HCT116 (cell line): ENCODE measurements at regions not wholly inside any gene's neighbourhood (a gene's known extent, or its start where the extent isn't known, plus 50 kb on each side); places are given as distances from the start of the nearest gene placed in this dataset.
A peak's percentile ranks its signal among the peaks of the same experiment; 100 is the strongest.

Experiments
- ATAC-seq: fragments of 200-7000 bp; cut with Tn5 transposase; 2 replicates; pipeline ENCODE4 v1.9.1; 2020; ENCODE audit warnings: mild to moderate bottlenecking, moderate library complexity
- BruUV-seq: library from RNA; stranded (reverse); fragments of 400-500 nt; replicated peaks from 2 replicates; lab custom pipeline; 2021; lab: Mats Ljungman, UMichigan
- CTCF ChIA-PET: fragments of 300-600 bp; sonication (Branson Sonifier 250); formaldehyde crosslinking; loops from one replicate; lab custom pipeline; 2021; ENCODE audit warnings: antibody characterized with exemption; lab: Charles Lee
- POLR2A ChIA-PET: fragments of 300-600, 350-600 bp; sonication (Branson Sonifier 250); formaldehyde crosslinking; loops from one replicate; lab custom pipeline; 2021; ENCODE audit warnings: antibody characterized with exemption; lab: Charles Lee
- RAD21 ChIA-PET, 2 experiments: fragments of 300-600 bp; sonication (Branson Sonifier 250); formaldehyde crosslinking; loops; one replicate each; lab custom pipeline; 2023; ENCODE audit warnings: low total read pairs in 2 of 2; ENCODE audit not compliant: uncharacterized antibody in 2 of 2, unreplicated experiment in 2 of 2, low non-redundant PET in 1 of 2; lab: Charles Lee
- DNase-seq: peaks from one replicate; pipeline ENCODE4 v3.0.0-alpha.2; 2010; ENCODE audit warnings: low read depth, low spot score
- H2AFZ ChIP-seq: fragments of 200-600 bp; shearing (Covaris generic), sonication (generic); 2 replicates; pipeline ENCODE4 v1.6.1; 2017; ENCODE audit warnings: low read depth, mixed run types, mixed read lengths, antibody characterized with exemption, low read length; ENCODE audit not compliant: poor library complexity, severe bottlenecking
- H3K27ac ChIP-seq: 2 replicates; pipeline ENCODE4 v1.5.1; 2012; ENCODE audit warnings: low read depth, low read length
- H3K27me3 ChIP-seq: fragments of 200-600 bp; sonication (generic); 2 replicates; pipeline ENCODE4 v1.6.1; 2016; ENCODE audit warnings: mixed run types, low read length, mixed read lengths; ENCODE audit not compliant: insufficient read depth
- H3K36me3 ChIP-seq, 2 experiments: fragments of 200-500 bp in 1 of 2; fragments of 200-600 bp in 1 of 2; sonication (Bioruptor generic) in 1 of 2; sonication (generic) in 1 of 2; 2 replicates each; pipeline versions ENCODE4 v1.5.1 to v1.6.1; 2014 to 2016; ENCODE audit warnings: low read length in 2 of 2, inconsistent platforms in 1 of 2, mixed read lengths in 1 of 2, mixed run types in 1 of 2; ENCODE audit not compliant: insufficient read depth in 2 of 2, control insufficient read depth in 1 of 2
- H3K4me1 ChIP-seq, 2 experiments: fragments of 200-600 bp in 1 of 2; sonication (generic) in 1 of 2; 2 replicates each; pipeline versions ENCODE4 v1.5.1 to v1.6.1; 2012 to 2017; ENCODE audit warnings: low read length in 2 of 2, inconsistent platforms in 1 of 2, mild to moderate bottlenecking in 1 of 2, mixed read lengths in 1 of 2, mixed run types in 1 of 2, moderate library complexity in 1 of 2; ENCODE audit not compliant: insufficient read depth in 2 of 2, control insufficient read depth in 1 of 2
- H3K4me2 ChIP-seq: fragments of 200-600 bp; sonication (generic); 2 replicates; pipeline ENCODE4 v1.6.1; 2017; ENCODE audit warnings: mixed run types, low read length, mixed read lengths
- H3K4me3 ChIP-seq, 2 experiments: fragments of 200-600 bp in 1 of 2; sonication (generic) in 1 of 2; replicated peaks in 1 of 2; 2 replicates each; pipeline ENCODE4 v1.5.1; 2011 to 2016; ENCODE audit warnings: low read length in 2 of 2, control low read depth in 1 of 2, low read depth in 1 of 2, mild to moderate bottlenecking in 1 of 2, mixed read lengths in 1 of 2, mixed run types in 1 of 2
- H3K79me2 ChIP-seq: fragments of 200-600 bp; sonication (generic); 2 replicates; pipeline ENCODE4 v1.6.1; 2017; ENCODE audit warnings: mild to moderate bottlenecking, mixed run types, low read length, moderate library complexity, mixed read lengths; ENCODE audit not compliant: insufficient read depth
- H3K9ac ChIP-seq: fragments of 200-600 bp; sonication (generic); 2 replicates; pipeline ENCODE4 v1.6.1; 2016; ENCODE audit warnings: low read length, mixed read lengths
- H3K9me2 ChIP-seq: fragments of 200-600 bp; sonication (generic), shearing (Covaris generic); 2 replicates; pipeline ENCODE4 v1.6.1; 2017; ENCODE audit warnings: mixed run types, mild to moderate bottlenecking, moderate library complexity; ENCODE audit not compliant: insufficient read depth
- H3K9me3 ChIP-seq, 2 experiments: fragments of 200-500 bp in 1 of 2; fragments of 200-600 bp in 1 of 2; sonication (Bioruptor generic) in 1 of 2; sonication (generic) in 1 of 2; 2 replicates each; pipeline ENCODE4 v1.6.1; 2014 to 2017; ENCODE audit warnings: low read length in 2 of 2, mixed read lengths in 2 of 2, inconsistent platforms in 1 of 2, low read depth in 1 of 2, mild to moderate bottlenecking in 1 of 2, mixed run types in 1 of 2, moderate library complexity in 1 of 2; ENCODE audit not compliant: control insufficient read depth in 1 of 2, insufficient read depth in 1 of 2
- H4K20me1 ChIP-seq: fragments of 200-600 bp; sonication (generic), shearing (Covaris generic); 2 replicates; pipeline ENCODE4 v1.6.1; 2017; ENCODE audit warnings: mixed run types, mild to moderate bottlenecking, moderate library complexity; ENCODE audit not compliant: insufficient read depth
- CEBPB ChIP-seq: IDR thresholded peaks from 2 replicates; pipeline ENCODE4 v1.6.1; 2012; ENCODE audit warnings: low read depth
- CTCF ChIP-seq, 3 experiments: fragments of 200-600 bp in 1 of 3; sonication (generic) in 1 of 3; IDR thresholded peaks in 2 of 3; conservative IDR thresholded peaks in 1 of 3; 2 replicates each; pipeline ENCODE4 v1.5.1; 2012 to 2017; ENCODE audit warnings: low read depth in 2 of 3, low read length in 2 of 3, antibody characterized with exemption in 1 of 3, borderline replicate concordance in 1 of 3, control low read depth in 1 of 3, mild to moderate bottlenecking in 1 of 3, mixed read lengths in 1 of 3, mixed run types in 1 of 3, moderate library complexity in 1 of 3; ENCODE audit not compliant: insufficient read depth in 1 of 3
- EGR1 ChIP-seq: IDR thresholded peaks from 2 replicates; pipeline ENCODE4 v1.6.1; 2012; ENCODE audit warnings: low read depth
- FOSL1 ChIP-seq: IDR thresholded peaks from 2 replicates; pipeline ENCODE4 v1.6.1; 2012; ENCODE audit warnings: low read depth
- POLR2AphosphoS5 ChIP-seq: IDR thresholded peaks from 2 replicates; pipeline ENCODE4 v1.6.1; 2011; ENCODE audit warnings: mild to moderate bottlenecking, low read depth, low read length, moderate library complexity
- RAD21 ChIP-seq: IDR thresholded peaks from 2 replicates; pipeline ENCODE4 v1.6.1; 2012; ENCODE audit warnings: low read depth, mild to moderate bottlenecking
- REST ChIP-seq: IDR thresholded peaks from 2 replicates; pipeline ENCODE4 v1.6.1; 2012; ENCODE audit warnings: low read depth
- SIN3A ChIP-seq: IDR thresholded peaks from 2 replicates; pipeline ENCODE4 v1.6.1; 2012; ENCODE audit warnings: low read depth
- intact Hi-C: fragments of 100-400 bp; cut with micrococcal nuclease; formaldehyde crosslinking; loops from 2 replicates; pipeline ENCODE4 v1.10.0; 2022

DNA sequence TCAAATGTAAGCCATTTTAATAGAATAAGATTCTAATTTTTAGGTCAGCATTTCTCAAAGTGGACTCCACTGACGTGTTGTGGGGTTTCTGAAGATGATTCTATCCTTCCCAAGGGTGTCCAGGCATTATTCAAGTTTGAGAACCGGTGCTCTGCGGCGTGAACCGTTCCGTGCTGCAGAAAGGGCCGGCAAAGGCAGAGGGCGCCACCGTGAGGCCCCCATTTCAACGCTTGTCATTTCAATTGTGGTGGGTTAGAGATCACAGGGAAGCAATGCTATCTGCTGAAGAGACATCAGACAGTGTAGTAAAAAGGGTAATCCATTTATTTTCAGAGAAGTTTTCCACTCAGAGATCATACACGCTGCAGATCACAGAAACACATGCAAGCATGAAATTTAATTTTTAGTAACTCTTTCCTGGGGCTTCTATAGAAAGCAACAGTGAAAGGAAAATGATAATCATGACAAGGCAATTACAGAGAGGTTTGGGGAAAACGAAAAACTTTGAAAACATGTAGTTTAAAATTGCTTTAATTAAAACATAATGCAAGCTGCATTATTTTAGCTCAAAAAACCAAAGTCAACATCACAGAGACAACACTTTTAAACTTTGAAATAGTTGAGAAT, 201.7 kb downstream of the EXOC5 start:
- POLR2A ChIA-PET, result no interaction called here
- H3K4me2 ChIP-seq, result no peak overlapping the region

GRCh38 chr14:57066463-57066862, 202.2 kb downstream of the EXOC5 start:
- Histone ChIP-seq H4K20me1 (no peaks in the 10 kb centered on the region), H3K36me3 (no peaks in the 10 kb centered on the region), H3K27ac (no peak overlapping the region), H3K4me1 (no peaks in the 10 kb centered on the region), H3K9me2 (no peaks in the 10 kb centered on the region), H3K9me3 (no peaks in the 10 kb centered on the region), H3K4me3 (no peak overlapping the region), H2AFZ (no peak overlapping the region), H3K9ac (no peak overlapping the region), H3K79me2 (no peaks in the 10 kb centered on the region), H3K4me2 (no peak overlapping the region), H3K27me3 (peaks cover 3% of the 10 kb centered on the region)
- intact Hi-C loops, result loop anchor here (2.0 to 5.0 kb wide), 3 partner anchors 116 to 509 kb away; no protein-coding TSS in a partner anchor
- ATAC-seq (no peak), DNase-seq (no peak)
- ChIA-PET POLR2A (no interaction called here), CTCF (no interaction called here), RAD21 (no interaction called here)
- no TSS peak for BruUV-seq
- TF ChIP-seq SIN3A (no peak), EGR1 (no peak), POLR2AphosphoS5 (no peak), FOSL1 (no peak), CEBPB (no peak), REST (no peak)

More for the DNA sequence above, 201.7 kb downstream of the EXOC5 start:
- no peak for TF ChIP-seq POLR2AphosphoS5
- peak; percentile 80 for TF ChIP-seq RAD21
- peak; percentile 59 to 91 (median 79) for TF ChIP-seq CTCF (IDR thresholded peaks at IDR 0.05 in 2 of 3, conservative IDR thresholded peaks at IDR 0.05 in 1 of 3; ENCODE audit: borderline replicate concordance in 1 of 3, insufficient read depth in 1 of 3, low read depth in 2 of 3, low read length in 2 of 3)
- Histone ChIP-seq H3K4me3 (no peak overlapping the region), H3K79me2 (no peaks in the 10 kb centered on the region), H3K9me2 (no peaks in the 10 kb centered on the region), H3K27me3 (peaks cover 4% of the 10 kb centered on the region), H3K9ac (no peak overlapping the region), H3K36me3 (no peaks in the 10 kb centered on the region), H4K20me1 (no peaks in the 10 kb centered on the region), H3K27ac (no peak overlapping the region), H2AFZ (no peak overlapping the region), H3K9me3 (no peaks in the 10 kb centered on the region), H3K4me1 (no peaks in the 10 kb centered on the region)
- ATAC-seq, result peak; percentile 98
- CTCF ChIA-PET, result no interaction called here
- intact Hi-C loops, result loop anchor here (1.0 to 5.0 kb wide), 4 partner anchors 115 to 510 kb away; no protein-coding TSS in a partner anchor
- BruUV-seq, result no TSS peak
- RAD21 ChIA-PET, result no interaction called here
- peak; percentile 12 for DNase-seq
